ENCODE measurements at regions not wholly inside any gene's neighbourhood (a gene's known extent, or its start where the extent isn't known, plus 50 kb on each side); places are given as distances from the start of the nearest gene placed in this dataset.

- Histone ChIP-seq H3K4me2 (ENCODE audit: low read length) (no peak overlapping the region), H3K27me3 (ENCODE audit: insufficient read depth, low read depth, low read length) (no peaks in the 10 kb centered on the region), H3K79me2 (replicated peaks; ENCODE audit: insufficient read depth, low read length) (no peaks in the 10 kb centered on the region), H3F3A (ENCODE audit: insufficient read depth, low read length, poor library complexity, severe bottlenecking) (no peaks in the 10 kb centered on the region), H4K20me1 (ENCODE audit: insufficient read depth) (no peaks in the 10 kb centered on the region), H3K9me3 (ENCODE audit: low read length) (no peaks in the 10 kb centered on the region), H3K27ac (ENCODE audit: low read length) (no peak overlapping the region), H3K9ac (ENCODE audit: low read length) (no peak overlapping the region), H3K36me3 (ENCODE audit: insufficient read depth, low read length) (no peaks in the 10 kb centered on the region), H3K4me3 (ENCODE audit: low read length) (no peak overlapping the region), H3K9me2 (ENCODE audit: insufficient read depth, low read length) (no peaks in the 10 kb centered on the region), H2AFZ (ENCODE audit: low read depth, low read length) (no peak overlapping the region)
- TF ChIP-seq CTCF (IDR thresholded peaks at IDR 0.05; ENCODE audit: poor library complexity, severe bottlenecking): no peak
- TF ChIP-seq TAF1 (IDR thresholded peaks at IDR 0.05; ENCODE audit: low read depth): no peak
- no peak for TF ChIP-seq RAD21 (conservative IDR thresholded peaks at IDR 0.05)
- no peak for TF ChIP-seq REST (IDR thresholded peaks at IDR 0.05; ENCODE audit: borderline replicate concordance)
- no peak for TF ChIP-seq EZH2 (IDR thresholded peaks at IDR 0.05; ENCODE audit: borderline replicate concordance, insufficient read depth, low read length, poor library complexity, severe bottlenecking)
These were observed 628.7 kb downstream of the PTPRU start for GRCh38 chr1:29865051-29865450.

GRCh38 chr1:29864431-29865022, 628.2 kb downstream of the PTPRU start:
- Histone ChIP-seq H3K27me3 (ENCODE audit: insufficient read depth, low read depth, low read length) (no peaks in the 10 kb centered on the region), H3K9me2 (ENCODE audit: insufficient read depth, low read length) (no peaks in the 10 kb centered on the region), H4K20me1 (ENCODE audit: insufficient read depth) (no peaks in the 10 kb centered on the region), H3K9ac (ENCODE audit: low read length) (no peak overlapping the region), H3K9me3 (ENCODE audit: low read length) (no peaks in the 10 kb centered on the region), H3F3A (ENCODE audit: insufficient read depth, low read length, poor library complexity, severe bottlenecking) (no peaks in the 10 kb centered on the region), H3K27ac (ENCODE audit: low read length) (no peak overlapping the region), H3K79me2 (replicated peaks; ENCODE audit: insufficient read depth, low read length) (no peaks in the 10 kb centered on the region), H3K4me3 (ENCODE audit: low read length) (no peak overlapping the region), H2AFZ (ENCODE audit: low read depth, low read length) (no peak overlapping the region), H3K4me2 (ENCODE audit: low read length) (no peak overlapping the region), H3K36me3 (ENCODE audit: insufficient read depth, low read length) (no peaks in the 10 kb centered on the region)
- no peak for TF ChIP-seq RAD21 (conservative IDR thresholded peaks at IDR 0.05)
- no peak for TF ChIP-seq MXI1 (conservative IDR thresholded peaks at IDR 0.05; ENCODE audit: poor library complexity, severe bottlenecking)
- no peak for TF ChIP-seq REST (IDR thresholded peaks at IDR 0.05; ENCODE audit: borderline replicate concordance)
- no peak for TF ChIP-seq TAF1 (IDR thresholded peaks at IDR 0.05; ENCODE audit: low read depth)
- TF ChIP-seq POLR2AphosphoS5 (IDR thresholded peaks at IDR 0.05): no peak

Data from neural cell (in vitro differentiated cells).